Neural progenitor cell (in vitro differentiated cells): ENCODE measurements at regions not wholly inside any gene's neighbourhood (a gene's known extent, or its start where the extent isn't known, plus 50 kb on each side); places are given as distances from the start of the nearest gene placed in this dataset.

Experiments
- DNase-seq: peaks from one replicate; pipeline ENCODE4 v3.0.0-alpha.2; 2016; ENCODE audit warnings: low spot score
- H2AFZ ChIP-seq: fragments of 200-600 bp; sonication (generic); replicated peaks from 2 replicates; pipeline ENCODE4 v1.6.1; 2016; ENCODE audit warnings: antibody characterized with exemption
- H3F3A ChIP-seq: fragments of 200-600 bp; sonication (generic); 2 replicates; pipeline ENCODE4 v1.6.1; 2016; ENCODE audit warnings: antibody characterized with exemption, low read depth
- H3K27ac ChIP-seq: fragments of 200-600 bp; sonication (generic); 2 replicates; pipeline ENCODE4 v1.5.1; 2016; ENCODE audit warnings: mild to moderate bottlenecking
- H3K27me3 ChIP-seq: fragments of 200-600 bp; sonication (generic); 2 replicates; pipeline ENCODE4 v1.6.1; 2016; ENCODE audit warnings: mild to moderate bottlenecking, moderate library complexity
- H3K36me3 ChIP-seq: fragments of 200-600 bp; sonication (generic); 2 replicates; pipeline ENCODE4 v1.5.1; 2016
- H3K4me1 ChIP-seq: fragments of 200-600 bp; sonication (generic); 2 replicates; pipeline ENCODE4 v1.6.1; 2016; ENCODE audit warnings: mixed run types
- H3K4me2 ChIP-seq: fragments of 200-600 bp; sonication (generic); 2 replicates; pipeline ENCODE4 v1.6.1; 2016
- H3K4me3 ChIP-seq: fragments of 200-600 bp; sonication (generic); 2 replicates; pipeline ENCODE4 v1.5.1; 2016
- H3K79me2 ChIP-seq: fragments of 200-600 bp; sonication (generic); 2 replicates; pipeline ENCODE4 v1.6.1; 2016; ENCODE audit warnings: low read depth
- H3K9ac ChIP-seq: fragments of 200-600 bp; sonication (generic); 2 replicates; pipeline ENCODE4 v1.6.1; 2016
- H3K9me3 ChIP-seq: fragments of 200-600 bp; sonication (generic); 2 replicates; pipeline ENCODE4 v1.5.1; 2016; ENCODE audit warnings: low read depth
- H4K20me1 ChIP-seq: fragments of 200-600 bp; sonication (generic); 2 replicates; pipeline ENCODE4 v1.6.1; 2016; ENCODE audit warnings: low read depth
- H3K27ac Mint-ChIP-seq: 3 replicates; pipeline ENCODE4 v1.8.0; 2021; ENCODE audit warnings: mixed read lengths
- H3K27me3 Mint-ChIP-seq: 2 replicates; pipeline ENCODE4 v1.8.0; 2022; ENCODE audit warnings: low read depth, mild to moderate bottlenecking, inconsistent platforms, moderate library complexity, mixed read lengths; ENCODE audit not compliant: insufficient read depth
- H3K36me3 Mint-ChIP-seq: 3 replicates; pipeline ENCODE4 v1.8.0; 2021; ENCODE audit warnings: mixed read lengths
- H3K4me1 Mint-ChIP-seq: 3 replicates; pipeline ENCODE4 v1.8.0; 2021; ENCODE audit warnings: mixed read lengths
- H3K4me3 Mint-ChIP-seq: 3 replicates; pipeline ENCODE4 v1.8.0; 2021; ENCODE audit warnings: mild to moderate bottlenecking, moderate library complexity, mixed read lengths
- H3K9me3 Mint-ChIP-seq: 3 replicates; pipeline ENCODE4 v1.8.0; 2020; ENCODE audit warnings: mixed read lengths
- EZH2 ChIP-seq: fragments of 200-600 bp; sonication (generic); IDR thresholded peaks from 2 replicates; pipeline ENCODE4 v1.6.1; 2017; ENCODE audit warnings: antibody characterized with exemption, mild to moderate bottlenecking, moderate library complexity
- EZH2phosphoT487 ChIP-seq: fragments of 200-600 bp; sonication (generic); IDR thresholded peaks from 2 replicates; pipeline ENCODE4 v1.6.1; 2017; ENCODE audit warnings: antibody characterized with exemption
- TF ChIP-seq, protein P1 (sequence below): fragments of 200-600 bp; sonication (generic); IDR thresholded peaks from 2 replicates; pipeline ENCODE4 v1.5.1; 2017; ENCODE audit warnings: antibody characterized with exemption, mild to moderate bottlenecking

DNA sequence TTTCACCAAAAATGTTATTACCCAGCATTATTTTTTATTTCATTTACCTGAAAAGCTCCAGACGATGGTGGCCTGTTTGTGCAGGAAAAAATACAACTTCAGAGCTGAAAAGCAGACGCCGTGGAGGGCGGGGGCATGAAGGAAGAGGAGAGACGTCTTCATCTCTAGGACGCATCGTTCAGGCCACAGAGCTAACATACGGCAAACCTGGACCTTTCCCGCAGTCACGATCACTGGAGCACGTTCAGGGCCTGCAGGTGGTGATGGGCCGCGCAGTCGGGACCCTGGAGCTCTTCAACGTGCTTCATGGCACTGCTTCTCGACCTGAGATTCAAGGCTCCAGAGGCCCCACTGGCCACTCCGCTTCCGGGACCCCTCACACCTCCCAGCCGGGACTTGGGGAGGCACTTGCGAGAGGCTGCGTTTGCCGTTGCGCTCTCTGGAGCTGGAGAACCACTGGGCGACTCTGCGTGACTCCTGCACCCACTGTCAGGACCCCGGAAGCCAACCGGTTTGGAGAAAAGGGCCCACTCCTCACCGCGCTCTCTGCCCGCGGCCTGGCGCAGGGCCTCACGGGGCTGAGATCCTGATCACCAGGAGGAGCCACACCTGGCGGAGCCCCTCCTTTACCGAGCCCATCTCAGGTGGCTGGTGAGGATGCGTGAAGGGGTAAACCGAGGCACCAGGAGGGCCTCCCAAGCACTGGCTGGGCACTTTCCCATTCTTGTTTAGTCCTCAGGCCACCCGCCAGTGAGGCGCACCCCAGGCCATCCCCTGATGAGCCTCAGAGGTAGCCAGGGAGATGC is 164.4 kb upstream of the AFDN start:
- H3K27me3 ChIP-seq, result no peaks in the 10 kb centered on the region
- no peaks in the 10 kb centered on the region for H3K79me2 ChIP-seq
- H2AFZ ChIP-seq, result no peak overlapping the region
- TF ChIP-seq, protein P1, sequence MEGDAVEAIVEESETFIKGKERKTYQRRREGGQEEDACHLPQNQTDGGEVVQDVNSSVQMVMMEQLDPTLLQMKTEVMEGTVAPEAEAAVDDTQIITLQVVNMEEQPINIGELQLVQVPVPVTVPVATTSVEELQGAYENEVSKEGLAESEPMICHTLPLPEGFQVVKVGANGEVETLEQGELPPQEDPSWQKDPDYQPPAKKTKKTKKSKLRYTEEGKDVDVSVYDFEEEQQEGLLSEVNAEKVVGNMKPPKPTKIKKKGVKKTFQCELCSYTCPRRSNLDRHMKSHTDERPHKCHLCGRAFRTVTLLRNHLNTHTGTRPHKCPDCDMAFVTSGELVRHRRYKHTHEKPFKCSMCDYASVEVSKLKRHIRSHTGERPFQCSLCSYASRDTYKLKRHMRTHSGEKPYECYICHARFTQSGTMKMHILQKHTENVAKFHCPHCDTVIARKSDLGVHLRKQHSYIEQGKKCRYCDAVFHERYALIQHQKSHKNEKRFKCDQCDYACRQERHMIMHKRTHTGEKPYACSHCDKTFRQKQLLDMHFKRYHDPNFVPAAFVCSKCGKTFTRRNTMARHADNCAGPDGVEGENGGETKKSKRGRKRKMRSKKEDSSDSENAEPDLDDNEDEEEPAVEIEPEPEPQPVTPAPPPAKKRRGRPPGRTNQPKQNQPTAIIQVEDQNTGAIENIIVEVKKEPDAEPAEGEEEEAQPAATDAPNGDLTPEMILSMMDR, result no peak
- TF ChIP-seq EZH2phosphoT487, result no peak
- H3F3A ChIP-seq, result peaks cover 5% of the 10 kb centered on the region
- no peak overlapping the region for H3K9ac ChIP-seq
- no peaks in the 10 kb centered on the region for H3K9me3 ChIP-seq
- H4K20me1 ChIP-seq, result no peaks in the 10 kb centered on the region
- Mint-ChIP-seq H3K9me3 (peaks cover 4% of the 10 kb centered on the region), H3K4me3 (peak overlapping the region; percentile 13), H3K4me1 (peaks cover 73% of the 10 kb centered on the region), H3K27ac (peak overlapping the region; percentile 86), H3K27me3 (peaks cover 26% of the 10 kb centered on the region), H3K36me3 (peaks cover 3% of the 10 kb centered on the region)
- no peaks in the 10 kb centered on the region for H3K36me3 ChIP-seq
- no peak for DNase-seq
- H3K4me1 ChIP-seq, result peaks cover 8% of the 10 kb centered on the region
- H3K4me2 ChIP-seq, result no peak overlapping the region
- H3K27ac ChIP-seq, result no peak overlapping the region
- no peak overlapping the region for H3K4me3 ChIP-seq

DNA sequence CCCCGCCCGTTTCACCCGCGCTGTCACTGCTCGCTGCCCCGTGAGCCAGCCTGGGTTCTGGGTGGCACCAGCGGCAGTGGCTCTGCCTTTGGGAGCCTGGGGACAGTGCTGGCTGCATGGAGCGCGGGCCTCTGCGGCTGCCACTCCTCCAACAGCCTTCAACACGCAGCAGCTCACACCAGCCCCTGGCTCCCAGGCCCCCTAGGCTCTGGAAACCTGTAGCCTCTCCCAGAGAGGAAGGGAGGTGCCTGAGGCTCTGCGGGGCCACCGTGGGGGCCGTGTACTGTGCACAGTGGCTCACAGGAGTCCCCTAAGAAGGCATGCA is 163.9 kb upstream of the AFDN start:
- TF ChIP-seq EZH2, result no peak
- TF ChIP-seq EZH2phosphoT487, result no peak
- TF ChIP-seq, protein P1, result no peak
- H3K4me1 ChIP-seq, result peaks cover 11% of the 10 kb centered on the region
- H3K27ac ChIP-seq, result no peak overlapping the region
- no peak overlapping the region for H3K4me3 Mint-ChIP-seq
- H3K36me3 ChIP-seq, result no peaks in the 10 kb centered on the region
- H3K9ac ChIP-seq, result no peak overlapping the region
- H3K27me3 Mint-ChIP-seq, result peaks cover 22% of the 10 kb centered on the region
- H3F3A ChIP-seq, result peaks cover 5% of the 10 kb centered on the region
- peaks cover 3% of the 10 kb centered on the region for H3K9me3 Mint-ChIP-seq
- no peaks in the 10 kb centered on the region for H3K27me3 ChIP-seq
- no peaks in the 10 kb centered on the region for H4K20me1 ChIP-seq
- no peaks in the 10 kb centered on the region for H3K9me3 ChIP-seq
- peaks cover 78% of the 10 kb centered on the region for H3K4me1 Mint-ChIP-seq
- H3K4me3 ChIP-seq, result no peak overlapping the region
- peak overlapping the region; percentile 37 for H3K27ac Mint-ChIP-seq
- peaks cover 3% of the 10 kb centered on the region for H3K36me3 Mint-ChIP-seq
- H2AFZ ChIP-seq, result peak overlapping the region; percentile 42
- H3K79me2 ChIP-seq, result no peaks in the 10 kb centered on the region
- H3K4me2 ChIP-seq, result no peak overlapping the region
- no peak for DNase-seq

DNA sequence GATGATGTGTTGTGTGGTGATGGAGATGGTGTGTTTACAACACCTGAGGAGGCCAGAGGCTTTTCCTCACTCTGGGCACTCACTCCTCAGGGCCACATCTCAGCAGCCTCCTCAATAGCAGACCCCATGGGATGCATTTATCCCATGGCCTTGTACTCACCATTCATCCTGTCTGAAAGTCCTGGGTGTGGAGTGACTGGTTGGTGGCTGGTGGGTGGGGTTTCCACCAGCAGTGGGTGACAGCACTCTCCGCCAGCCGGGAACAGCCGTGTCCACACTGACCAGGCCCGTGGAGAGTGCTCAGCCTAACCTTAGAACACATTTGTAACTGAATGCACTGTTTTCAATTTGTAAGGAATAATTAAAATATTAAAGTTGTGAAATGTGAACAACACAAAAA is 163.4 kb upstream of the AFDN start:
- Histone ChIP-seq H3K4me2 (no peak overlapping the region), H4K20me1 (no peaks in the 10 kb centered on the region), H3K36me3 (no peaks in the 10 kb centered on the region), H3K79me2 (no peaks in the 10 kb centered on the region), H3K27ac (no peak overlapping the region), H3K27me3 (no peaks in the 10 kb centered on the region), H3K4me3 (no peak overlapping the region), H3K9ac (no peak overlapping the region), H3K9me3 (no peaks in the 10 kb centered on the region), H3K4me1 (peaks cover 16% of the 10 kb centered on the region), H2AFZ (peak overlapping the region; percentile 42), H3F3A (peaks cover 5% of the 10 kb centered on the region)
- no peaks in the 10 kb centered on the region for H3K36me3 Mint-ChIP-seq
- peaks cover under 1% of the 10 kb centered on the region for H3K9me3 Mint-ChIP-seq
- H3K4me3 Mint-ChIP-seq, result no peak overlapping the region
- H3K4me1 Mint-ChIP-seq, result peaks cover 80% of the 10 kb centered on the region
- H3K27me3 Mint-ChIP-seq, result peaks cover 20% of the 10 kb centered on the region
- DNase-seq, result no peak
- H3K27ac Mint-ChIP-seq, result peak overlapping the region; percentile 37
- TF ChIP-seq, protein P1, result no peak
